Fibroblast of lung (primary cell): ENCODE measurements at regions not wholly inside any gene's neighbourhood (a gene's known extent, or its start where the extent isn't known, plus 50 kb on each side); places are given as distances from the start of the nearest gene placed in this dataset.

ENCODE experiments used
- CTCF ChIP-seq, 2 donors: IDR thresholded peaks in 1 of 2; conservative IDR thresholded peaks in 1 of 2; 1 replicate in 1 of 2; 2 replicates in 1 of 2; pipeline ENCODE4 v1.5.1; 2011 to 2012; ENCODE audit warnings: low read length in 2 of 2, control low read depth in 1 of 2, inconsistent platforms in 1 of 2, low read depth in 1 of 2, mild to moderate bottlenecking in 1 of 2
- EZH2 ChIP-seq: IDR thresholded peaks from 2 replicates; pipeline ENCODE4 v1.5.1; 2012; ENCODE audit warnings: low read length, control low read depth, mild to moderate bottlenecking; ENCODE audit errors: missing control alignments

DNA sequence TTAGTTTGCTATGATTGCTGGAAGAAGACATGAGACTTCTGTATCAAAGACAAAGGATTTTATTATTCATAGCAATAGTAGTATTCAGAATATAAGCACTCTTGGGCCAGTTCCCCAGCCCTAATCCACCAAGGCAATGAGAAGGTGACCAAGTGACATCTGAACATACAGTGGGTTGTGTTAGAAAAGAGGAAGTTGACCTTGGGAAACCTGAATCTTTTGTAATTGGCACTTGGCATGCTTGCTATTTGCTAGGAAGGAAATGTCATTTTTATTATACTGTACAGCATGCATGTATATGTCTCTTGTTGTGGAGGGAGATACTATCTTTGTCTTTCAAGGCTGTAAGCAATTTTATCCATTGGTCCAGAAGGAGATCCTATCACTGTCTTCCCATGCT lies 216.1 kb upstream of the FAT1 start:
- TF ChIP-seq CTCF (conservative IDR thresholded peaks at IDR 0.05 in 1 of 2, IDR thresholded peaks at IDR 0.05 in 1 of 2; ENCODE audit: low read depth in 1 of 2, low read length in 2 of 2) (no peak), EZH2 (no peak)
